ENCODE measurements at regions not wholly inside any gene's neighbourhood (a gene's known extent, or its start where the extent isn't known, plus 50 kb on each side); places are given as distances from the start of the nearest gene placed in this dataset.

DNA sequence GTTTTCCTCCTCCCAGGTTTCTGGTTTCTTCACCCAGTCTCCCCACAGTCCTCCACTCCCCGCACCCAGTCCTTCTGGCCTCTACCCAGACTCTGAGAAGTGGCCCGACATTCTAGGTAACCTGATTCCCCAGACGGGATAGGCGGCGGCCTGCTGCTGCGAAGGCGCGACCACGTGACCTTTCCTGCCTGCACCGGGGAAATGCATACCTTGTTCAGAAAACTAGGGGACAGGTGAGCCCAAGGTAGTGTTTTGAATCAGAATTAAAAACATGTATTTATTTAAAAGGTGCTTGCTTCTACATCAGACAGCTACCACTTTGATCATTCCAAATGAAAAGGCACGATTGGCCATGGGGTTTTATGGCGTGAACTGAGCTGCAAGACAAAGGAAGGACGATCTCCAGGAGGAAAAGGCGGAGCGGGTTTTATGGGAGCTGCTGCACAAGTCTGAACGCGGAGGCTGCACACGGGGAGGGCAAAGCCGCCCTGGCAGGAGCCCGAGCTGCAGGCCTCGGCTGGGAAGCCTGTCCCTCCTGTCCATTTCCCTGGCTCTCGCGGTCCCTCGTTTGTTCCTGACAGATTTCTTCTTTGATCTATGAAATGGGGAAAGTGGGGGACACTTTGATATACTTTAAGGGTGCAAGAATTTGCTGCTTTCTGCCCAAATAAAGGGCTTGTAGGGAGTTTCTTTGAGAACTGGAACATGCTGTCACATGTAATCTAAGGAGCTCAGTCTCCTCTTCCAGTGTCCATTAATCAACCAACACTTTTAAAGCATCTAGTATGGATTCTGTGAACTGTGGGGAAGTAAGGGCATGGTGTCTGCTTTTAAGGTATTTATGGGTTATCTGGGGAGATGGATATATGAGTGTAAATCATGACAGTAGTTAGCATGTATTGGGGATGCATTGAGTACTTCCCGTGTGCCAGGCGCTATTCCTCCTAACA is 150.9 kb downstream of the SPRY1 start:
- in situ Hi-C loops (cut with MboI) = no loop called here

DNA sequence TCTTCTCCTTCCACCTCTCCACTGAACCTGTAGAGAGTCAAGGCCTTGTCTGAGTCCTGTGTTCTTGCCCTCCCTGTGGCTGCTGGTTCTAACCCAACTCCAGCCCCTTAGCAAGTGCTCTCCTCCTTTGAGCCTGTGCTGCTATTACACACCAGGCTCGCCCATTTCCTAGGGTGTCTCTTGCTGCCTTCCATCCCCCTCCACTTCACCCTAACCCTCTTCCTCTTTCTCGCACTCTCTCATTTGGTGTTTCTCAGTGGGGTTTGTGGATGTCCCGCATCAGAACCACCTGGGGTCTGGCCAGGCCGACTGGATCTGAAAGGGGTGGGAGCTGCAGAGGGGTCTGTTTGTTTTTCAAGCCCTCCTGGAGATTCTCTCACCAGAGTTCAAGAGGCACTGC is 156.7 kb downstream of the SPRY1 start:
- in situ Hi-C loops (cut with MboI) = no loop called here
- Histone ChIP-seq H3F3A (ENCODE audit: insufficient read depth) (peaks cover 5% of the 10 kb centered on the region; the same call in 1 of the 2 replicates), H3K4me3 (no peak overlapping the region)

More for the DNA sequence above, 150.9 kb downstream of the SPRY1 start:
- Histone ChIP-seq H3K27me3 (replicated peaks; ENCODE audit: insufficient read depth) (no peaks in the 10 kb centered on the region; the same call in 1 of the 2 replicates), H3K36me3 (ENCODE audit: low read depth) (no peaks in the 10 kb centered on the region), H3K9me3 (ENCODE audit: low read depth) (no peaks in the 10 kb centered on the region), H3K9ac (no peak overlapping the region), H3K4me2 (ENCODE audit: unreplicated experiment) (no peak overlapping the region), H3K27ac (no peak overlapping the region), H4K20me1 (ENCODE audit: insufficient read depth) (no peaks in the 10 kb centered on the region), H2AFZ (no peak overlapping the region), H3K9me2 (ENCODE audit: insufficient read depth) (no peaks in the 10 kb centered on the region), H3K4me1 (ENCODE audit: insufficient read depth) (no peaks in the 10 kb centered on the region), H3K4me3 (no peak overlapping the region), H3K79me2 (ENCODE audit: insufficient read depth) (no peaks in the 10 kb centered on the region), H3F3A (ENCODE audit: insufficient read depth) (no peaks in the 10 kb centered on the region)
- DNase-seq = no peak
- TF ChIP-seq EZH2 (IDR thresholded peaks at IDR 0.05; ENCODE audit: insufficient read depth, poor library complexity, severe bottlenecking) (no peak), EZH2phosphoT487 (IDR thresholded peaks at IDR 0.05; ENCODE audit: insufficient read depth, low read depth) (no peak)
- 93% methylated on average over 26 of the region's 26 CpGs for WGBS, 2 experiments (ENCODE audit: low coverage in 1 of 2, low lambda C conversion rate in 2 of 2, missing lambda C conversion rate in 2 of 2)

GRCh38 chr4:123553733-123554637 is 157.4 kb downstream of the SPRY1 start:
- no peaks in the 10 kb centered on the region for H3K9me3 ChIP-seq (ENCODE audit: low read depth)
- H3K27ac ChIP-seq = no peak overlapping the region
- no peak overlapping the region for H3K9ac ChIP-seq
- TF ChIP-seq EZH2phosphoT487 (IDR thresholded peaks at IDR 0.05; ENCODE audit: insufficient read depth, low read depth) (no peak), EZH2 (IDR thresholded peaks at IDR 0.05; ENCODE audit: insufficient read depth, poor library complexity, severe bottlenecking) (no peak)
- no peaks in the 10 kb centered on the region; the same call in 1 of the 2 replicates for H3K27me3 ChIP-seq (replicated peaks; ENCODE audit: insufficient read depth)
- H3K36me3 ChIP-seq (ENCODE audit: low read depth) = no peaks in the 10 kb centered on the region
- DNase-seq = no peak
- 95 to 100% methylated on average over 3 of the region's 3 CpGs for WGBS, 2 experiments (ENCODE audit: low coverage in 1 of 2, low lambda C conversion rate in 2 of 2, missing lambda C conversion rate in 2 of 2)
- in situ Hi-C loops (cut with MboI) = no loop called here
- H3K9me2 ChIP-seq (ENCODE audit: insufficient read depth) = no peaks in the 10 kb centered on the region
- H3K79me2 ChIP-seq (ENCODE audit: insufficient read depth) = no peaks in the 10 kb centered on the region
- no peak overlapping the region for H3K4me3 ChIP-seq
- H2AFZ ChIP-seq = no peak overlapping the region
- no peaks in the 10 kb centered on the region for H4K20me1 ChIP-seq (ENCODE audit: insufficient read depth)
- peaks cover 5% of the 10 kb centered on the region; the same call in 1 of the 2 replicates for H3F3A ChIP-seq (ENCODE audit: insufficient read depth)
- no peak overlapping the region for H3K4me2 ChIP-seq (ENCODE audit: unreplicated experiment)
- peaks cover 20% of the 10 kb centered on the region for H3K4me1 ChIP-seq (ENCODE audit: insufficient read depth)

More for the DNA sequence above, 156.7 kb downstream of the SPRY1 start:
- Histone ChIP-seq H3K9me3 (ENCODE audit: low read depth) (no peaks in the 10 kb centered on the region), H3K36me3 (ENCODE audit: low read depth) (no peaks in the 10 kb centered on the region), H3K9me2 (ENCODE audit: insufficient read depth) (no peaks in the 10 kb centered on the region), H3K4me1 (ENCODE audit: insufficient read depth) (peaks cover 20% of the 10 kb centered on the region), H4K20me1 (ENCODE audit: insufficient read depth) (no peaks in the 10 kb centered on the region), H3K79me2 (ENCODE audit: insufficient read depth) (no peaks in the 10 kb centered on the region), H3K4me2 (ENCODE audit: unreplicated experiment) (no peak overlapping the region), H3K27ac (no peak overlapping the region), H3K9ac (no peak overlapping the region), H2AFZ (no peak overlapping the region), H3K27me3 (replicated peaks; ENCODE audit: insufficient read depth) (no peaks in the 10 kb centered on the region; the same call in 1 of the 2 replicates)
- DNase-seq = no peak
- TF ChIP-seq EZH2 (IDR thresholded peaks at IDR 0.05; ENCODE audit: insufficient read depth, poor library complexity, severe bottlenecking) (no peak), EZH2phosphoT487 (IDR thresholded peaks at IDR 0.05; ENCODE audit: insufficient read depth, low read depth) (no peak)
- WGBS, 2 experiments (ENCODE audit: low coverage in 1 of 2, low lambda C conversion rate in 2 of 2, missing lambda C conversion rate in 2 of 2) = 94 to 97% methylated on average over 4 of the region's 4 CpGs

- in situ Hi-C loops (cut with MboI) = no loop called here
Measured at GRCh38 chr4:123554801-123555232, 158.2 kb downstream of the SPRY1 start.

More at GRCh38 chr4:123554801-123555232, 158.2 kb downstream of the SPRY1 start:
- H3K27ac ChIP-seq = no peak overlapping the region
- no peak overlapping the region for H3K4me3 ChIP-seq
- H2AFZ ChIP-seq = peak overlapping the region; percentile 44; the same call in 1 of the 2 replicates
- H3K79me2 ChIP-seq (ENCODE audit: insufficient read depth) = no peaks in the 10 kb centered on the region
- H3F3A ChIP-seq (ENCODE audit: insufficient read depth) = peaks cover 5% of the 10 kb centered on the region; the same call in 1 of the 2 replicates
- no peaks in the 10 kb centered on the region for H3K36me3 ChIP-seq (ENCODE audit: low read depth)
- peak overlapping the region; percentile 16 for H3K4me2 ChIP-seq (ENCODE audit: unreplicated experiment)
- H4K20me1 ChIP-seq (ENCODE audit: insufficient read depth) = no peaks in the 10 kb centered on the region
- no peaks in the 10 kb centered on the region for H3K27me3 ChIP-seq (replicated peaks; ENCODE audit: insufficient read depth)
- H3K9me2 ChIP-seq (ENCODE audit: insufficient read depth) = no peaks in the 10 kb centered on the region
- H3K9me3 ChIP-seq (ENCODE audit: low read depth) = no peaks in the 10 kb centered on the region
- H3K4me1 ChIP-seq (ENCODE audit: insufficient read depth) = peaks cover 23% of the 10 kb centered on the region
- DNase-seq = no peak
- H3K9ac ChIP-seq = no peak overlapping the region
- TF ChIP-seq EZH2 (IDR thresholded peaks at IDR 0.05; ENCODE audit: insufficient read depth, poor library complexity, severe bottlenecking) = no peak
- TF ChIP-seq EZH2phosphoT487 (IDR thresholded peaks at IDR 0.05; ENCODE audit: insufficient read depth, low read depth) = no peak
- 39% methylated on average over 5 of the region's 5 CpGs for WGBS, 2 experiments (ENCODE audit: low coverage in 1 of 2, low lambda C conversion rate in 2 of 2, missing lambda C conversion rate in 2 of 2)
